MM.1S (cell line): ENCODE measurements at regions not wholly inside any gene's neighbourhood (a gene's known extent, or its start where the extent isn't known, plus 50 kb on each side); places are given as distances from the start of the nearest gene placed in this dataset.

Experiments
- DNase-seq: peaks from one replicate; pipeline ENCODE4 v3.0.0-alpha.2; 2015
- H2AFZ ChIP-seq: fragments of 300-600 bp; sonication (generic); 2 replicates; pipeline ENCODE4 v1.6.0; 2016; ENCODE audit warnings: antibody characterized with exemption, low read length
- H3F3A ChIP-seq: fragments of 300-600 bp; sonication (generic); 2 replicates; pipeline ENCODE4 v1.6.1; 2016; ENCODE audit warnings: mild to moderate bottlenecking, antibody characterized with exemption, low read length, moderate library complexity, mixed read lengths; ENCODE audit not compliant: insufficient read depth
- H3K27ac ChIP-seq: fragments of 300-600 bp; sonication (generic); 2 replicates; pipeline ENCODE4 v1.5.1; 2016; ENCODE audit warnings: mild to moderate bottlenecking, low read length
- H3K27me3 ChIP-seq: fragments of 300-600 bp; sonication (generic); replicated peaks from 2 replicates; pipeline ENCODE4 v1.6.0; 2016; ENCODE audit warnings: low read length; ENCODE audit not compliant: insufficient read depth
- H3K36me3 ChIP-seq: fragments of 300-600 bp; sonication (generic); replicated peaks from 2 replicates; pipeline ENCODE4 v1.6.1; 2016; ENCODE audit warnings: mild to moderate bottlenecking, low read length, mixed read lengths; ENCODE audit not compliant: insufficient read depth
- H3K4me1 ChIP-seq: fragments of 300-600 bp; sonication (generic); 2 replicates; pipeline ENCODE4 v1.6.1; 2016; ENCODE audit warnings: low read length, mixed read lengths
- H3K4me2 ChIP-seq: fragments of 300-600 bp; sonication (generic); 2 replicates; pipeline ENCODE4 v1.6.0; 2016; ENCODE audit warnings: low read depth, low read length
- H3K4me3 ChIP-seq: fragments of 300-600 bp; sonication (generic); 2 replicates; pipeline ENCODE4 v1.5.1; 2016; ENCODE audit warnings: low read length, mixed read lengths
- H3K79me2 ChIP-seq: fragments of 300-600 bp; sonication (generic); 2 replicates; pipeline ENCODE4 v1.6.1; 2016; ENCODE audit warnings: mixed run types, low read length, mixed read lengths
- H3K9ac ChIP-seq: fragments of 300-600 bp; sonication (generic); 2 replicates; pipeline ENCODE4 v1.6.1; 2016; ENCODE audit warnings: low read length, mixed read lengths
- H3K9me2 ChIP-seq: fragments of 300-600 bp; sonication (generic); replicated peaks from 2 replicates; pipeline ENCODE4 v1.6.1; 2016; ENCODE audit warnings: mild to moderate bottlenecking, low read length, mixed read lengths; ENCODE audit not compliant: insufficient read depth
- H3K9me3 ChIP-seq: fragments of 300-600 bp; sonication (generic); replicated peaks from 2 replicates; pipeline ENCODE4 v1.6.1; 2016; ENCODE audit warnings: mild to moderate bottlenecking, low read length, mixed read lengths; ENCODE audit not compliant: insufficient read depth
- H4K20me1 ChIP-seq: fragments of 300-600 bp; sonication (generic); 2 replicates; pipeline ENCODE4 v1.6.1; 2016; ENCODE audit warnings: mild to moderate bottlenecking, low read length, moderate library complexity, mixed read lengths; ENCODE audit not compliant: insufficient read depth
- CTCF ChIP-seq: fragments of 300-600 bp; sonication (generic); IDR thresholded peaks from 2 replicates; pipeline ENCODE4 v1.5.1; 2016; ENCODE audit warnings: antibody characterized with exemption, low read length, mixed read lengths
- EZH2 ChIP-seq: fragments of 300-600 bp; sonication (generic); optimal IDR thresholded peaks from 2 replicates; pipeline ENCODE3; 2017; ENCODE audit warnings: low read depth, mild to moderate bottlenecking, antibody characterized with exemption, low read length, mixed read lengths
- EZH2phosphoT487 ChIP-seq: fragments of 300-600 bp; sonication (generic); IDR thresholded peaks from 2 replicates; pipeline ENCODE4 v1.6.1; 2018; ENCODE audit warnings: antibody characterized with exemption, low read length

- Histone ChIP-seq H4K20me1 (no peaks in the 10 kb centered on the region), H3F3A (no peaks in the 10 kb centered on the region), H3K27ac (no peak overlapping the region), H3K4me2 (no peak overlapping the region), H3K36me3 (no peaks in the 10 kb centered on the region), H3K9me2 (no peaks in the 10 kb centered on the region), H2AFZ (no peak overlapping the region), H3K27me3 (peaks cover 73% of the 10 kb centered on the region), H3K4me3 (no peak overlapping the region), H3K79me2 (no peaks in the 10 kb centered on the region), H3K9me3 (no peaks in the 10 kb centered on the region), H3K9ac (no peak overlapping the region), H3K4me1 (no peaks in the 10 kb centered on the region)
- no peak for TF ChIP-seq CTCF
- no peak for TF ChIP-seq EZH2phosphoT487
- TF ChIP-seq EZH2: no peak
- DNase-seq: no peak
These were observed 449.0 kb downstream of the NPHP4 start for GRCh38 chr1:5543235-5543634.

- Histone ChIP-seq H3K27me3 (peaks cover 93% of the 10 kb centered on the region), H3K9ac (no peak overlapping the region), H3K4me2 (no peak overlapping the region), H3F3A (no peaks in the 10 kb centered on the region), H3K9me3 (no peaks in the 10 kb centered on the region), H3K36me3 (no peaks in the 10 kb centered on the region), H3K4me1 (no peaks in the 10 kb centered on the region), H3K27ac (no peak overlapping the region), H3K79me2 (no peaks in the 10 kb centered on the region), H3K4me3 (no peak overlapping the region), H3K9me2 (no peaks in the 10 kb centered on the region), H2AFZ (no peak overlapping the region), H4K20me1 (no peaks in the 10 kb centered on the region)
- TF ChIP-seq EZH2 (no peak), EZH2phosphoT487 (no peak), CTCF (no peak)
- no peak for DNase-seq
These were observed 459.4 kb downstream of the NPHP4 start for GRCh38 chr1:5532811-5533210.

GRCh38 chr1:5526822-5527551 is 465.2 kb downstream of the NPHP4 start:
- H3K36me3 ChIP-seq: no peaks in the 10 kb centered on the region
- TF ChIP-seq EZH2: no peak
- no peak for TF ChIP-seq EZH2phosphoT487
- TF ChIP-seq CTCF: no peak
- no peak overlapping the region for H2AFZ ChIP-seq
- peaks cover 90% of the 10 kb centered on the region for H3K27me3 ChIP-seq
- H3K79me2 ChIP-seq: no peaks in the 10 kb centered on the region
- no peaks in the 10 kb centered on the region for H3K9me2 ChIP-seq
- no peaks in the 10 kb centered on the region for H3F3A ChIP-seq
- H3K9me3 ChIP-seq: no peaks in the 10 kb centered on the region
- H3K4me2 ChIP-seq: no peak overlapping the region
- no peak overlapping the region for H3K4me3 ChIP-seq
- no peaks in the 10 kb centered on the region for H3K4me1 ChIP-seq
- no peak for DNase-seq
- no peaks in the 10 kb centered on the region for H4K20me1 ChIP-seq
- no peak overlapping the region for H3K27ac ChIP-seq
- no peak overlapping the region for H3K9ac ChIP-seq
